ENCODE measurements at regions not wholly inside any gene's neighbourhood (a gene's known extent, or its start where the extent isn't known, plus 50 kb on each side); places are given as distances from the start of the nearest gene placed in this dataset.
A peak's percentile ranks its signal among the peaks of the same experiment; 100 is the strongest.

GRCh38 chr1:165143437-165144065 is 213.0 kb downstream of the LMX1A start:
- intact Hi-C loops (cut with micrococcal nuclease), result loop anchor here (1.0 to 10.0 kb wide), 2 partner anchors 221 to 450 kb away; no protein-coding TSS in a partner anchor
- POLR2A ChIA-PET (ENCODE audit: unreplicated experiment), result no interaction called here
- no TSS peak for BruUV-seq (replicated peaks)

More at GRCh38 chr1:165143437-165144065, 213.0 kb downstream of the LMX1A start:
- no peak overlapping the region for H4K8ac ChIP-seq (ENCODE audit: low read depth in 2 of 2, low read length in 2 of 2)
- H3K27ac ChIP-seq (ENCODE audit: insufficient read depth, low read length), result no peak overlapping the region
- no peak overlapping the region for H3K4ac ChIP-seq (ENCODE audit: low read depth, low read length)
- CTCF ChIA-PET, result no interaction called here
- H3K4me3 ChIP-seq (ENCODE audit: insufficient read depth, low read depth, low read length), result no peak overlapping the region
- ATAC-seq (ENCODE audit: low read depth) (no peak), DNase-seq (no peak)
- H4K91ac ChIP-seq (ENCODE audit: insufficient read depth, low read depth, low read length), result no peak overlapping the region
- in situ Hi-C loops (cut with MboI; ENCODE audit: low sequenced_read_pairs) (loop anchor here (25.0 kb wide), 1 partner anchor 444 kb away; no protein-coding TSS in a partner anchor), dilution Hi-C loops (cut with HindIII; ENCODE audit: low sequenced_read_pairs, unreplicated experiment) (no loop called here)
- TF ChIP-seq NFE2L2 (IDR thresholded peaks at IDR 0.05; ENCODE audit: low read depth, low read length) (no peak), MAFK (IDR thresholded peaks at IDR 0.05; ENCODE audit: low read depth, low read length) (no peak), CTCF (conservative IDR thresholded peaks at IDR 0.05; ENCODE audit: low read depth, low read length) (peak; percentile 31; the same call in 1 of the 2 replicates), RAD21 (IDR thresholded peaks at IDR 0.05; ENCODE audit: low read length) (no peak)
- no peak overlapping the region for H2BK5ac ChIP-seq (ENCODE audit: low read depth, low read length, poor library complexity, severe bottlenecking)
- H2AFZ ChIP-seq (replicated peaks; ENCODE audit: low read length, poor library complexity), result no peak overlapping the region
- H4K20me1 ChIP-seq (ENCODE audit: insufficient read depth, low read length), result no peaks in the 10 kb centered on the region
- no peak overlapping the region for H3K9ac ChIP-seq (ENCODE audit: low read depth, low read length)
- H3K56ac ChIP-seq (ENCODE audit: extremely low read depth, insufficient read depth, low read length), result no peak overlapping the region
- no peak overlapping the region for H2BK20ac ChIP-seq (ENCODE audit: low read depth, low read length)
- no peaks in the 10 kb centered on the region for H3K4me1 ChIP-seq (ENCODE audit: control insufficient read depth, insufficient read depth, low read length)
- H3K9me3 ChIP-seq (ENCODE audit: control insufficient read depth, insufficient read depth, low read length), result no peaks in the 10 kb centered on the region
- no peaks in the 10 kb centered on the region for H3K27me3 ChIP-seq (ENCODE audit: control insufficient read depth, insufficient read depth, low read length)
- no peak overlapping the region for H3K14ac ChIP-seq (replicated peaks; ENCODE audit: low read depth, low read length)
- no peaks in the 10 kb centered on the region for H3K79me1 ChIP-seq (ENCODE audit: low read depth in 1 of 2, low read length in 2 of 2)
- WGBS, 2 experiments (ENCODE audit: extremely low coverage in 2 of 2, insufficient read length in 1 of 2), result no CpG with 5 or more reads among the region's 4 CpGs
- H3K23ac ChIP-seq (ENCODE audit: low read depth, low read length), result no peak overlapping the region
- H4K5ac ChIP-seq (ENCODE audit: low read depth, low read length), result no peak overlapping the region
- no peaks in the 10 kb centered on the region for H3K9me1 ChIP-seq (ENCODE audit: insufficient read depth, low read length)
- H2AK9ac ChIP-seq (replicated peaks; ENCODE audit: low read depth, low read length, poor library complexity), result no peak overlapping the region
- H2BK15ac ChIP-seq (ENCODE audit: low read depth, low read length), result no peak overlapping the region
- H2BK120ac ChIP-seq (ENCODE audit: low read depth, low read length), result no peak overlapping the region
- H2AK5ac ChIP-seq (ENCODE audit: low read depth, low read length), result no peak overlapping the region
- no peak overlapping the region for H3K4me2 ChIP-seq (ENCODE audit: low read depth, low read length)
- H3K36me3 ChIP-seq (ENCODE audit: control insufficient read depth, insufficient read depth, low read length), result no peaks in the 10 kb centered on the region
- H3K18ac ChIP-seq (ENCODE audit: low read depth, low read length), result no peak overlapping the region

Measured in IMR-90 (cell line).